ENCODE measurements at regions not wholly inside any gene's neighbourhood (a gene's known extent, or its start where the extent isn't known, plus 50 kb on each side); places are given as distances from the start of the nearest gene placed in this dataset.

- ChIA-PET CTCF (ENCODE audit: low intra/inter-chr PET ratio) (no interaction called here), POLR2A (no interaction called here)
- H3K27ac ChIP-seq (ENCODE audit: extremely low read depth, low read depth, low read length): no peak overlapping the region
- 0% methylated on average over 6 of the region's 10 CpGs for WGBS (ENCODE audit: insufficient coverage, low coverage, missing lambda C conversion rate)
- TF ChIP-seq LARP7 (IDR thresholded peaks at IDR 0.05): no peak
- TF ChIP-seq ZNF707 (CRISPR knock-in tag; conservative IDR thresholded peaks at IDR 0.05): no peak
- no peak for TF ChIP-seq HMG20B (CRISPR knock-in tag; IDR thresholded peaks at IDR 0.05)
- TF ChIP-seq KLF6 (CRISPR knock-in tag; IDR thresholded peaks at IDR 0.05; ENCODE audit: borderline replicate concordance): no peak
- TF ChIP-seq EHMT2 (IDR thresholded peaks at IDR 0.05): no peak
- no peak for TF ChIP-seq FOXO4 (CRISPR knock-in tag; IDR thresholded peaks at IDR 0.05)
- TF ChIP-seq HNRNPL (IDR thresholded peaks at IDR 0.05; ENCODE audit: low read depth, low read length): no peak
- TF ChIP-seq E2F5 (CRISPR knock-in tag; IDR thresholded peaks at IDR 0.05): no peak
- TF ChIP-seq CHCHD3 (CRISPR knock-in tag; IDR thresholded peaks at IDR 0.05): no peak
- no peak for TF ChIP-seq RFX5 (IDR thresholded peaks at IDR 0.05; ENCODE audit: low read depth, low read length)
- no peak for TF ChIP-seq C11orf30 (IDR thresholded peaks at IDR 0.05; ENCODE audit: low read depth)
- no peak for TF ChIP-seq ZZZ3 (IDR thresholded peaks at IDR 0.05)
- no peak for TF ChIP-seq NRF1 (conservative IDR thresholded peaks at IDR 0.05 in 1 of 2, IDR thresholded peaks at IDR 0.05 in 1 of 2)
- TF ChIP-seq SP2 (IDR thresholded peaks at IDR 0.05; ENCODE audit: extremely low read depth, low read depth, low read length, poor library complexity, severe bottlenecking): no peak
- no peak for TF ChIP-seq MIER1 (IDR thresholded peaks at IDR 0.05; ENCODE audit: low read depth)
- TF ChIP-seq TEAD1 (CRISPR knock-in tag; IDR thresholded peaks at IDR 0.05): no peak
- no peak for TF ChIP-seq E2F8 (IDR thresholded peaks at IDR 0.05; ENCODE audit: low read depth, partially characterized antibody)
- no peak for TF ChIP-seq EWSR1 (IDR thresholded peaks at IDR 0.05; ENCODE audit: borderline replicate concordance, low read depth, partially characterized antibody)
- intact Hi-C loops (cut with micrococcal nuclease): no loop called here
- BruUV-seq (replicated peaks): no TSS peak
- H2AFZ ChIP-seq (ENCODE audit: low read depth, low read length): no peak overlapping the region
- H3K9me3 ChIP-seq (replicated peaks; ENCODE audit: control insufficient read depth, insufficient read depth, low read depth, low read length): no peaks in the 10 kb centered on the region
- H3K27me3 ChIP-seq (ENCODE audit: control insufficient read depth in 2 of 2, insufficient read depth in 2 of 2, low read length in 2 of 2): peaks cover 0 to 11% of the 10 kb centered on the region in 2 experiments; a peak in 1 of 5 replicates
- no peak overlapping the region for H3K4me3 ChIP-seq
- H3K9ac ChIP-seq (ENCODE audit: insufficient read depth in 1 of 2, low read depth in 2 of 2, low read length in 2 of 2): no peak overlapping the region
- no peak overlapping the region for H3K4me2 ChIP-seq (ENCODE audit: insufficient read depth, low read length)
- DNase-seq (ENCODE audit: extremely low read depth in 1 of 4, low spot score in 3 of 4): no peak
- H4K20me1 ChIP-seq (replicated peaks; ENCODE audit: control insufficient read depth, insufficient read depth, low read length): no peaks in the 10 kb centered on the region
- ATAC-seq: no peak
- FAIRE-seq: no peak
- no peaks in the 10 kb centered on the region for H3K79me2 ChIP-seq (ENCODE audit: control insufficient read depth, insufficient read depth, low read length)
- no peaks in the 10 kb centered on the region for H3K36me3 ChIP-seq (ENCODE audit: control insufficient read depth, insufficient read depth, low read length)
- no peaks in the 10 kb centered on the region for H3K4me1 ChIP-seq (replicated peaks in 1 of 2; ENCODE audit: control insufficient read depth in 2 of 2, insufficient read depth in 2 of 2, low read length in 2 of 2)
- in situ Hi-C loops (cut with MboI): no loop called here
- no peaks in the 10 kb centered on the region for H3K9me1 ChIP-seq (ENCODE audit: control insufficient read depth, insufficient read depth, low read length)
Observed at GRCh38 chr14:89519040-89519439, 102.0 kb upstream of the FOXN3 start.
